NB4 (cell line): ENCODE measurements at regions not wholly inside any gene's neighbourhood (a gene's known extent, or its start where the extent isn't known, plus 50 kb on each side); places are given as distances from the start of the nearest gene placed in this dataset.

Experiments used
- DNase-seq: peaks from one replicate; pipeline ENCODE4 v3.0.0; 2010; ENCODE audit warnings: low read depth
- H3K4me3 ChIP-seq: one replicate; pipeline ENCODE4 v1.5.1; 2011; ENCODE audit warnings: mild to moderate bottlenecking, low read depth, low read length, moderate library complexity
- CTCF ChIP-seq: IDR thresholded peaks from one replicate; pipeline ENCODE4 v1.5.1; 2012; ENCODE audit warnings: low read depth, low read length
- MAX ChIP-seq: IDR thresholded peaks from 2 replicates; pipeline ENCODE4 v1.6.1; 2011; ENCODE audit warnings: low read depth, low read length
- MYC ChIP-seq: IDR thresholded peaks from 2 replicates; pipeline ENCODE4 v1.6.1; 2011; ENCODE audit warnings: low read depth, low read length
- POLR2A ChIP-seq: IDR thresholded peaks from 2 replicates; pipeline ENCODE4 v1.6.1; 2011; ENCODE audit warnings: mild to moderate bottlenecking; ENCODE audit not compliant: insufficient read length; ENCODE audit errors: extremely low read depth

GRCh38 chr7:94142281-94142680 is 138.1 kb upstream of the BET1 start:
- H3K4me3 ChIP-seq = no peak overlapping the region
- no peak for DNase-seq
- TF ChIP-seq CTCF = no peak
- TF ChIP-seq MYC = no peak
- TF ChIP-seq MAX = no peak
- no peak for TF ChIP-seq POLR2A

- DNase-seq = no peak
- TF ChIP-seq MAX = no peak
- TF ChIP-seq POLR2A = no peak
- TF ChIP-seq MYC = no peak
- TF ChIP-seq CTCF = no peak
- no peak overlapping the region for H3K4me3 ChIP-seq
Observed at GRCh38 chr7:94145602-94146001, 141.4 kb upstream of the BET1 start.

GRCh38 chr7:94146408-94146807 is 142.3 kb upstream of the BET1 start:
- TF ChIP-seq MAX = no peak
- TF ChIP-seq MYC = no peak
- no peak for TF ChIP-seq POLR2A
- TF ChIP-seq CTCF = no peak
- no peak for DNase-seq
- H3K4me3 ChIP-seq = no peak overlapping the region

- no peak overlapping the region for H3K4me3 ChIP-seq
- DNase-seq = no peak
- no peak for TF ChIP-seq CTCF
- no peak for TF ChIP-seq MAX
- TF ChIP-seq MYC = no peak
- no peak for TF ChIP-seq POLR2A
Observed at GRCh38 chr7:94149789-94150545, 145.8 kb upstream of the BET1 start.

GRCh38 chr7:94154182-94154581 is 150.0 kb upstream of the BET1 start:
- no peak for DNase-seq
- H3K4me3 ChIP-seq = no peak overlapping the region
- TF ChIP-seq MAX = no peak
- no peak for TF ChIP-seq CTCF
- no peak for TF ChIP-seq POLR2A
